ENCODE measurements at regions not wholly inside any gene's neighbourhood (a gene's known extent, or its start where the extent isn't known, plus 50 kb on each side); places are given as distances from the start of the nearest gene placed in this dataset.

GRCh38 chr1:38221006-38221649, 174.5 kb upstream of the POU3F1 start:
- Histone ChIP-seq H3K4me2 (no peak overlapping the region), H3K4me3 (no peak overlapping the region), H3K79me2 (ENCODE audit: low read depth) (no peaks in the 10 kb centered on the region), H3K27me3 (no peaks in the 10 kb centered on the region), H3F3A (ENCODE audit: low read depth) (no peaks in the 10 kb centered on the region), H3K9me3 (ENCODE audit: low read depth) (no peaks in the 10 kb centered on the region), H3K9ac (no peak overlapping the region), H2AFZ (replicated peaks) (no peak overlapping the region), H3K4me1 (peaks cover 2% of the 10 kb centered on the region), H3K27ac (no peak overlapping the region), H4K20me1 (ENCODE audit: low read depth) (no peaks in the 10 kb centered on the region), H3K36me3 (no peaks in the 10 kb centered on the region)
- peaks cover 3% of the 10 kb centered on the region for H3K4me1 Mint-ChIP-seq
- no peak overlapping the region for H3K4me3 Mint-ChIP-seq
- no peaks in the 10 kb centered on the region for H3K36me3 Mint-ChIP-seq
- H3K9me3 Mint-ChIP-seq: no peaks in the 10 kb centered on the region
- H3K27me3 Mint-ChIP-seq (ENCODE audit: insufficient read depth, low read depth): peaks cover 4% of the 10 kb centered on the region
- no peak for TF ChIP-seq EZH2phosphoT487 (IDR thresholded peaks at IDR 0.05)
- no peak for TF ChIP-seq CTCF (IDR thresholded peaks at IDR 0.05)
- no peak for TF ChIP-seq EZH2 (IDR thresholded peaks at IDR 0.05)
- no peak for DNase-seq (ENCODE audit: low spot score)
- H3K27ac Mint-ChIP-seq: no peak overlapping the region

- Histone ChIP-seq H3K27ac (no peak overlapping the region), H4K20me1 (ENCODE audit: low read depth) (no peaks in the 10 kb centered on the region), H3K9me3 (ENCODE audit: low read depth) (no peaks in the 10 kb centered on the region), H3K36me3 (no peaks in the 10 kb centered on the region), H3K4me3 (no peak overlapping the region), H3F3A (ENCODE audit: low read depth) (no peaks in the 10 kb centered on the region), H3K4me1 (no peaks in the 10 kb centered on the region), H3K27me3 (no peaks in the 10 kb centered on the region), H2AFZ (replicated peaks) (no peak overlapping the region), H3K4me2 (no peak overlapping the region), H3K9ac (no peak overlapping the region), H3K79me2 (ENCODE audit: low read depth) (no peaks in the 10 kb centered on the region)
- Mint-ChIP-seq H3K4me3 (no peak overlapping the region), H3K27me3 (ENCODE audit: insufficient read depth, low read depth) (peaks cover 2% of the 10 kb centered on the region), H3K9me3 (no peaks in the 10 kb centered on the region), H3K4me1 (peaks cover 9% of the 10 kb centered on the region), H3K27ac (no peak overlapping the region), H3K36me3 (no peaks in the 10 kb centered on the region)
- TF ChIP-seq CTCF (IDR thresholded peaks at IDR 0.05) (no peak), EZH2 (IDR thresholded peaks at IDR 0.05) (no peak), EZH2phosphoT487 (IDR thresholded peaks at IDR 0.05) (no peak)
- no peak for DNase-seq (ENCODE audit: low spot score)
These were observed 170.7 kb upstream of the POU3F1 start for GRCh38 chr1:38217316-38217715.

GRCh38 chr1:38213646-38214434, 167.2 kb upstream of the POU3F1 start:
- no peaks in the 10 kb centered on the region for H3K9me3 Mint-ChIP-seq
- no peaks in the 10 kb centered on the region for H3K79me2 ChIP-seq (ENCODE audit: low read depth)
- H3K4me3 ChIP-seq: no peak overlapping the region
- no peaks in the 10 kb centered on the region for H3F3A ChIP-seq (ENCODE audit: low read depth)
- no peak overlapping the region for H3K9ac ChIP-seq
- TF ChIP-seq CTCF (IDR thresholded peaks at IDR 0.05) (no peak), EZH2 (IDR thresholded peaks at IDR 0.05) (no peak), EZH2phosphoT487 (IDR thresholded peaks at IDR 0.05) (no peak)
- no peaks in the 10 kb centered on the region for H3K36me3 Mint-ChIP-seq
- no peaks in the 10 kb centered on the region for H4K20me1 ChIP-seq (ENCODE audit: low read depth)
- DNase-seq (ENCODE audit: low spot score): no peak
- no peak overlapping the region for H3K4me2 ChIP-seq
- no peaks in the 10 kb centered on the region for H3K4me1 ChIP-seq
- H3K36me3 ChIP-seq: no peaks in the 10 kb centered on the region
- no peaks in the 10 kb centered on the region for H3K9me3 ChIP-seq (ENCODE audit: low read depth)
- H3K4me1 Mint-ChIP-seq: peaks cover 9% of the 10 kb centered on the region
- H3K4me3 Mint-ChIP-seq: peak overlapping the region; percentile 20
- no peak overlapping the region for H2AFZ ChIP-seq (replicated peaks)
- peaks cover 5% of the 10 kb centered on the region for H3K27me3 Mint-ChIP-seq (ENCODE audit: insufficient read depth, low read depth)
- peak overlapping the region; percentile 75 for H3K27ac Mint-ChIP-seq
- no peaks in the 10 kb centered on the region for H3K27me3 ChIP-seq
- no peak overlapping the region for H3K27ac ChIP-seq
